ENCODE measurements at regions not wholly inside any gene's neighbourhood (a gene's known extent, or its start where the extent isn't known, plus 50 kb on each side); places are given as distances from the start of the nearest gene placed in this dataset.

DNA sequence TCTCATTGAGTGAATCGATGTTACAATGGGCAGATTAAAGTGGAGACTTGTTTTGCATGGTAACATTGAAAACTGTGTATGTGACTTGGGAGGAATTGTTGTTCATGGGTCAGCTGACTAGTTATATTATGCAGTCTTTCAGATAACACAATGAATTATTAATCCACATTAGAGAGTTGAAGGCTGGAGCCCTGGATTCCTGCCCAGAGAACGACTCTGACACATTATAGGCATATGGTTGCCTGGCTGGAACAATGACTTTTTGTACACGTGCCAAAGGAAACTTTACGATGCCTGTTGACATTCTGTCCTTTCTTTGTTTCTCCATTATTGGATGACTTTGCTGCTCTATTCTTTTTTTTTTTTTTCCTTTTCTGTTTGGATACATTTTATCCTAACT is 52.3 kb upstream of the TMEM229A start:
- no peak overlapping the region for H3K9ac ChIP-seq (ENCODE audit: insufficient read depth, low read depth, low read length)
- H3K4me3 ChIP-seq (replicated peaks in 1 of 3; ENCODE audit: insufficient read depth in 1 of 3, low read depth in 2 of 3, low read length in 3 of 3): no peak overlapping the region
- no peaks in the 10 kb centered on the region for H3K9me3 ChIP-seq (ENCODE audit: low read length)
- intact Hi-C loops (cut with micrococcal nuclease; ENCODE audit: unreplicated experiment) (no loop called here), in situ Hi-C loops (cut with HindIII; ENCODE audit: extremely low pct_ligation_motif_present, low pct_unique_long_range_greater_than_20kb) (no loop called here)
- WGBS (ENCODE audit: low lambda C conversion rate): 2% methylated on average over 4 of the region's 4 CpGs
- H3K79me2 ChIP-seq (ENCODE audit: insufficient read depth, low read length): no peaks in the 10 kb centered on the region
- TF ChIP-seq SMAD3 (CRISPR knock-in tag; IDR thresholded peaks at IDR 0.05): no peak
- TF ChIP-seq, protein P1, sequence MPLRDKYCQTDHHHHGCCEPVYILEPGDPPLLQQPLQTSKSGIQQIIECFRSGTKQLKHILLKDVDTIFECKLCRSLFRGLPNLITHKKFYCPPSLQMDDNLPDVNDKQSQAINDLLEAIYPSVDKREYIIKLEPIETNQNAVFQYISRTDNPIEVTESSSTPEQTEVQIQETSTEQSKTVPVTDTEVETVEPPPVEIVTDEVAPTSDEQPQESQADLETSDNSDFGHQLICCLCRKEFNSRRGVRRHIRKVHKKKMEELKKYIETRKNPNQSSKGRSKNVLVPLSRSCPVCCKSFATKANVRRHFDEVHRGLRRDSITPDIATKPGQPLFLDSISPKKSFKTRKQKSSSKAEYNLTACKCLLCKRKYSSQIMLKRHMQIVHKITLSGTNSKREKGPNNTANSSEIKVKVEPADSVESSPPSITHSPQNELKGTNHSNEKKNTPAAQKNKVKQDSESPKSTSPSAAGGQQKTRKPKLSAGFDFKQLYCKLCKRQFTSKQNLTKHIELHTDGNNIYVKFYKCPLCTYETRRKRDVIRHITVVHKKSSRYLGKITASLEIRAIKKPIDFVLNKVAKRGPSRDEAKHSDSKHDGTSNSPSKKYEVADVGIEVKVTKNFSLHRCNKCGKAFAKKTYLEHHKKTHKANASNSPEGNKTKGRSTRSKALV (CRISPR knock-in tag; IDR thresholded peaks at IDR 0.05): no peak
- no peak for TF ChIP-seq SKI (IDR thresholded peaks at IDR 0.05; ENCODE audit: partially characterized antibody)
- TF ChIP-seq, protein P2, sequence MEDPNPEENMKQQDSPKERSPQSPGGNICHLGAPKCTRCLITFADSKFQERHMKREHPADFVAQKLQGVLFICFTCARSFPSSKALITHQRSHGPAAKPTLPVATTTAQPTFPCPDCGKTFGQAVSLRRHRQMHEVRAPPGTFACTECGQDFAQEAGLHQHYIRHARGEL (CRISPR knock-in tag; IDR thresholded peaks at IDR 0.05): no peak
- TF ChIP-seq POLR2AphosphoS5 (IDR thresholded peaks at IDR 0.05; ENCODE audit: low read depth, low read length): no peak
- no peak for TF ChIP-seq HNRNPLL (IDR thresholded peaks at IDR 0.05; ENCODE audit: low read depth, low read length, poor library complexity, severe bottlenecking)
- TF ChIP-seq ZNF569 (CRISPR knock-in tag; IDR thresholded peaks at IDR 0.05; ENCODE audit: borderline replicate concordance): no peak
- no peak for TF ChIP-seq NFE2L2 (IDR thresholded peaks at IDR 0.05; ENCODE audit: low read length)
- TF ChIP-seq HIVEP1 (CRISPR knock-in tag; IDR thresholded peaks at IDR 0.05): no peak
- TF ChIP-seq, protein P3, sequence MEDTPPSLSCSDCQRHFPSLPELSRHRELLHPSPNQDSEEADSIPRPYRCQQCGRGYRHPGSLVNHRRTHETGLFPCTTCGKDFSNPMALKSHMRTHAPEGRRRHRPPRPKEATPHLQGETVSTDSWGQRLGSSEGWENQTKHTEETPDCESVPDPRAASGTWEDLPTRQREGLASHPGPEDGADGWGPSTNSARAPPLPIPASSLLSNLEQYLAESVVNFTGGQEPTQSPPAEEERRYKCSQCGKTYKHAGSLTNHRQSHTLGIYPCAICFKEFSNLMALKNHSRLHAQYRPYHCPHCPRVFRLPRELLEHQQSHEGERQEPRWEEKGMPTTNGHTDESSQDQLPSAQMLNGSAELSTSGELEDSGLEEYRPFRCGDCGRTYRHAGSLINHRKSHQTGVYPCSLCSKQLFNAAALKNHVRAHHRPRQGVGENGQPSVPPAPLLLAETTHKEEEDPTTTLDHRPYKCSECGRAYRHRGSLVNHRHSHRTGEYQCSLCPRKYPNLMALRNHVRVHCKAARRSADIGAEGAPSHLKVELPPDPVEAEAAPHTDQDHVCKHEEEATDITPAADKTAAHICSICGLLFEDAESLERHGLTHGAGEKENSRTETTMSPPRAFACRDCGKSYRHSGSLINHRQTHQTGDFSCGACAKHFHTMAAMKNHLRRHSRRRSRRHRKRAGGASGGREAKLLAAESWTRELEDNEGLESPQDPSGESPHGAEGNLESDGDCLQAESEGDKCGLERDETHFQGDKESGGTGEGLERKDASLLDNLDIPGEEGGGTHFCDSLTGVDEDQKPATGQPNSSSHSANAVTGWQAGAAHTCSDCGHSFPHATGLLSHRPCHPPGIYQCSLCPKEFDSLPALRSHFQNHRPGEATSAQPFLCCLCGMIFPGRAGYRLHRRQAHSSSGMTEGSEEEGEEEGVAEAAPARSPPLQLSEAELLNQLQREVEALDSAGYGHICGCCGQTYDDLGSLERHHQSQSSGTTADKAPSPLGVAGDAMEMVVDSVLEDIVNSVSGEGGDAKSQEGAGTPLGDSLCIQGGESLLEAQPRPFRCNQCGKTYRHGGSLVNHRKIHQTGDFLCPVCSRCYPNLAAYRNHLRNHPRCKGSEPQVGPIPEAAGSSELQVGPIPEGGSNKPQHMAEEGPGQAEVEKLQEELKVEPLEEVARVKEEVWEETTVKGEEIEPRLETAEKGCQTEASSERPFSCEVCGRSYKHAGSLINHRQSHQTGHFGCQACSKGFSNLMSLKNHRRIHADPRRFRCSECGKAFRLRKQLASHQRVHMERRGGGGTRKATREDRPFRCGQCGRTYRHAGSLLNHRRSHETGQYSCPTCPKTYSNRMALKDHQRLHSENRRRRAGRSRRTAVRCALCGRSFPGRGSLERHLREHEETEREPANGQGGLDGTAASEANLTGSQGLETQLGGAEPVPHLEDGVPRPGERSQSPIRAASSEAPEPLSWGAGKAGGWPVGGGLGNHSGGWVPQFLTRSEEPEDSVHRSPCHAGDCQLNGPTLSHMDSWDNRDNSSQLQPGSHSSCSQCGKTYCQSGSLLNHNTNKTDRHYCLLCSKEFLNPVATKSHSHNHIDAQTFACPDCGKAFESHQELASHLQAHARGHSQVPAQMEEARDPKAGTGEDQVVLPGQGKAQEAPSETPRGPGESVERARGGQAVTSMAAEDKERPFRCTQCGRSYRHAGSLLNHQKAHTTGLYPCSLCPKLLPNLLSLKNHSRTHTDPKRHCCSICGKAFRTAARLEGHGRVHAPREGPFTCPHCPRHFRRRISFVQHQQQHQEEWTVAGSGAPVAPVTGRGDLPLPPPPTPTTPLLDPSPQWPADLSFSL (CRISPR knock-in tag; IDR thresholded peaks at IDR 0.05): no peak
- H2AFZ ChIP-seq (ENCODE audit: low read length): no peak overlapping the region
- no peak overlapping the region for H3K27ac ChIP-seq (ENCODE audit: extremely low read length, insufficient read depth, low read length)
- FAIRE-seq: no peak
- POLR2A ChIA-PET: no interaction called here
- CTCF ChIA-PET (ENCODE audit: low intra/inter-chr PET ratio, low total read pairs): no interaction called here
- ATAC-seq: no peak
- H3K36me3 ChIP-seq (replicated peaks in 1 of 2; ENCODE audit: control insufficient read depth in 1 of 2, insufficient read depth in 2 of 2, low read length in 2 of 2): no peaks in the 10 kb centered on the region
- H3K4me1 ChIP-seq (ENCODE audit: insufficient read depth, low read length): no peaks in the 10 kb centered on the region
- BruUV-seq (replicated peaks): no TSS peak
- no peaks in the 10 kb centered on the region for H4K20me1 ChIP-seq (ENCODE audit: insufficient read depth, low read length)
- H3K27me3 ChIP-seq (ENCODE audit: control insufficient read depth in 1 of 2, insufficient read depth in 2 of 2, low read length in 2 of 2): no peaks in the 10 kb centered on the region
- no peak overlapping the region for H3K4me2 ChIP-seq (ENCODE audit: low read depth, low read length)
- no peak for DNase-seq (ENCODE audit: low spot score)
